ENCODE measurements at regions not wholly inside any gene's neighbourhood (a gene's known extent, or its start where the extent isn't known, plus 50 kb on each side); places are given as distances from the start of the nearest gene placed in this dataset.

DNA sequence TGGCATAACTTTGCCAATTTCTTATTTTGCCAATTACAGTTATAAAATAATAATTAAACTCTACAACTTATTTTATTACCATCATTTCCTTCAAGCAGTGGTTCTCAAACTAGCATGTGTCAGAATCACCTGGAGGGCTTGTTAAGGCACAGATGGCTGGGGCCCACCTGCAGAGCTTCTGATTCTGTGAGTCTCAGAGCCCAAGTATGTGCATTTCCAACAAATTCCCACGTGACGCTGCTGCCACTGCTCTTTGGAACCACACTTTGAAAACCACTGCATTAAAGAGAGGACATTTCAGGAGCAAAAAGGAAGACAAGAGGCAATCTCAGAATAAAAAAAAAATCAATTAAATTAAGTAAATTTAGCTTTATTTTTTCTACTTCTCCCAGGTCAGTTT, 94.0 kb upstream of the HNRNPA3 start:
- TF ChIP-seq GATA2 (IDR thresholded peaks at IDR 0.05; ENCODE audit: low read depth, low read length) (no peak), GATA3 (IDR thresholded peaks at IDR 0.05; ENCODE audit: low read depth, low read length) (no peak)

Measured in SH-SY5Y (cell line).